Prostate gland (tissue), 2 donors: ENCODE measurements at regions not wholly inside any gene's neighbourhood (a gene's known extent, or its start where the extent isn't known, plus 50 kb on each side); places are given as distances from the start of the nearest gene placed in this dataset.

Source experiments
- DNase-seq: peaks from one replicate; pipeline ENCODE4 v3.0.0-alpha.2; 2019; ENCODE audit warnings: low spot score
- H3K27ac ChIP-seq, 2 donors: fragments of 200-600 bp; sonication (generic); 2 replicates each; pipeline ENCODE4 v1.5.1; 2017 to 2019
- H3K27me3 ChIP-seq: fragments of 200-600 bp; sonication (generic); replicated peaks from 2 replicates; pipeline ENCODE4 v1.5.1; 2019; ENCODE audit not compliant: insufficient read depth
- H3K36me3 ChIP-seq, 2 donors: fragments of 200-600 bp; sonication (generic); 1 replicate in 1 of 2; 2 replicates in 1 of 2; pipeline versions ENCODE4 v1.5.1 to v1.8.1; 2017 to 2019
- H3K4me1 ChIP-seq: fragments of 200-600 bp; sonication (generic); replicated peaks from 2 replicates; pipeline ENCODE4 v1.5.1; 2019
- H3K4me3 ChIP-seq, 2 donors: fragments of 200-600 bp; sonication (generic); 2 replicates each; pipeline ENCODE4 v1.5.1; 2017 to 2019
- H3K9me3 ChIP-seq: fragments of 200-600 bp; sonication (generic); 2 replicates; pipeline ENCODE4 v1.5.1; 2017
- POLR2A ChIP-seq: fragments of 450-650 bp; IDR thresholded peaks from one replicate; pipeline ENCODE4 v1.6.1; 2016; ENCODE audit warnings: antibody characterized with exemption, mild to moderate bottlenecking
- POLR2AphosphoS5 ChIP-seq: sonication (generic); formaldehyde crosslinking; IDR thresholded peaks from one replicate; pipeline ENCODE4 v1.6.1; 2017; ENCODE audit warnings: antibody characterized with exemption
- WGBS: methylation state at CpG from one replicate; pipeline ENCODE4 v1.1.5; 2018; 5-methylcytosine and 5-hydroxymethylcytosine counted together
- intact Hi-C: fragments of 100-400 bp; cut with DNase I; formaldehyde crosslinking; loops from one replicate; pipeline ENCODE4 v1.14.2; 2022
- TF ChIP-seq, protein P1 (sequence below), 4 experiments: fragments of 200-600 bp in 2 of 4; fragments of 450-650 bp in 2 of 4; sonication (generic) in 2 of 4; IDR thresholded peaks; 1 replicate in 3 of 4; 2 replicates in 1 of 4; pipeline ENCODE4 v1.5.1; 2016 to 2019; ENCODE audit warnings: antibody characterized with exemption in 4 of 4, mild to moderate bottlenecking in 2 of 4, moderate library complexity in 2 of 4

DNA sequence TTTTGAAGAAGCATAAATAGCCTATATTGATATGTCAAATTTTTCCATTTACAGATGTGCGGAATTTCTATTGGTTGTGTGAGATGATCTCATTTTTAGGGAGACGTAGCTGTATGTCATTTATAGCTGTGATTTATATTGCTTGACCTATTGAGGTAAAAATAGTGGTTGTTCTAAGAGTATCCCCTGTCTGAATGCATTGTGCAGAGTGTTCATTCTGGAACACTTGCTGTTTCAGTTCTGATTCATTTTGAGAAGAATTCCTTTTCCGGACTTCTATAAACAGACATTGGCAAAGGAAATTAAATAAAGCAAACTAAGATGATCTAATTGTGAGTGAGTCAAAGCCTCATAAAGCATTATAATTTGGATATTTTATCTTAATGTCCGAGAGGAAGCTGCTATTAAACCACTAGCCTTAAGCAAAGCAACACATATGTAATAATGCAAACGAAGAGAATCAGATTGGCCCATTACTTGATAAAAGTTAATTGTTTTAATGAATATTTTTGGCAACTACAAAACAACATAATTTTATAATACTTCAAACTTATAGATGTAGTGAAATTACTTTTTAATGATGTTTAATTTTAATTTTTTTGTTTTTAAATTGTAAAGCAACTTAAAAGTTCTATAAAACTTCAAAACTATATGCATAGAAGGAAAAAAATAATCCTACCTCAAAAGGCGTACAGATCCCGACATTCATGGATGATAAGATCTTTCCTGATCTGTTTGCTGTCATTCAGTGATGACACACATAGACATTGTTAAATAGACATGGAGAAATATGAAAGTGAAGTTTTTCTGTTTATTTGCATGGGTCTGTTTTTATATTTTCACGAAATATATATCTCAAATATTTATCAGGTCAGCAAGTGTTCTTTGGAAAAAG is 942.6 kb upstream of the SLC10A2 start:
- H3K9me3 ChIP-seq, result no peaks in the 10 kb centered on the region
- WGBS, result 35% methylated on average over 8 of the region's 8 CpGs
- TF ChIP-seq POLR2A (no peak), POLR2AphosphoS5 (no peak)
- TF ChIP-seq, protein P1, sequence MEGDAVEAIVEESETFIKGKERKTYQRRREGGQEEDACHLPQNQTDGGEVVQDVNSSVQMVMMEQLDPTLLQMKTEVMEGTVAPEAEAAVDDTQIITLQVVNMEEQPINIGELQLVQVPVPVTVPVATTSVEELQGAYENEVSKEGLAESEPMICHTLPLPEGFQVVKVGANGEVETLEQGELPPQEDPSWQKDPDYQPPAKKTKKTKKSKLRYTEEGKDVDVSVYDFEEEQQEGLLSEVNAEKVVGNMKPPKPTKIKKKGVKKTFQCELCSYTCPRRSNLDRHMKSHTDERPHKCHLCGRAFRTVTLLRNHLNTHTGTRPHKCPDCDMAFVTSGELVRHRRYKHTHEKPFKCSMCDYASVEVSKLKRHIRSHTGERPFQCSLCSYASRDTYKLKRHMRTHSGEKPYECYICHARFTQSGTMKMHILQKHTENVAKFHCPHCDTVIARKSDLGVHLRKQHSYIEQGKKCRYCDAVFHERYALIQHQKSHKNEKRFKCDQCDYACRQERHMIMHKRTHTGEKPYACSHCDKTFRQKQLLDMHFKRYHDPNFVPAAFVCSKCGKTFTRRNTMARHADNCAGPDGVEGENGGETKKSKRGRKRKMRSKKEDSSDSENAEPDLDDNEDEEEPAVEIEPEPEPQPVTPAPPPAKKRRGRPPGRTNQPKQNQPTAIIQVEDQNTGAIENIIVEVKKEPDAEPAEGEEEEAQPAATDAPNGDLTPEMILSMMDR (IDR thresholded peaks at IDR 0.05), result no peak
- no peaks in the 10 kb centered on the region for H3K36me3 ChIP-seq
- H3K4me3 ChIP-seq, result no peak overlapping the region
- DNase-seq, result no peak
- H3K27ac ChIP-seq, result no peak overlapping the region
- no peaks in the 10 kb centered on the region for H3K27me3 ChIP-seq
- H3K4me1 ChIP-seq, result no peaks in the 10 kb centered on the region
- intact Hi-C loops, result no loop called here

DNA sequence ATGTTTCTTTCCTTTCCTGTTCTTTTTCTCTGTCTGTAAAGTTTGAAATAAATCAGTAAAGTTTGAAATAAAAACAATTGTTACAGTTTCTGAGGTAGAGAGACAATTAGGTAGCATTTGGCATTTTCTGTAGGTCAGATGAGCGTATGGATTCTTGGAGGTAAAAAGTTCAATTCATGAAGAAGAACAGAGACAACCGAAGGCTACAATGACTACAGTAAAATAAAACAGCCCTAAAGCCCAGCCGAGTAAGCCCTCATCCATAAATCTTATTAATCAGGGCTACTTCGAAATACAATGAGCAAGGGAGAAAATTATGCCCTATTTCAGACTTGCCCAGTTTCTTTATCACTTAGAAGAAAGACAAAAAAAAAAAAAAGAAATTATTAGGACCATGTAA is 941.9 kb upstream of the SLC10A2 start:
- WGBS, result 54% methylated on average over 4 of the region's 4 CpGs
- H3K27me3 ChIP-seq, result no peaks in the 10 kb centered on the region

DNA sequence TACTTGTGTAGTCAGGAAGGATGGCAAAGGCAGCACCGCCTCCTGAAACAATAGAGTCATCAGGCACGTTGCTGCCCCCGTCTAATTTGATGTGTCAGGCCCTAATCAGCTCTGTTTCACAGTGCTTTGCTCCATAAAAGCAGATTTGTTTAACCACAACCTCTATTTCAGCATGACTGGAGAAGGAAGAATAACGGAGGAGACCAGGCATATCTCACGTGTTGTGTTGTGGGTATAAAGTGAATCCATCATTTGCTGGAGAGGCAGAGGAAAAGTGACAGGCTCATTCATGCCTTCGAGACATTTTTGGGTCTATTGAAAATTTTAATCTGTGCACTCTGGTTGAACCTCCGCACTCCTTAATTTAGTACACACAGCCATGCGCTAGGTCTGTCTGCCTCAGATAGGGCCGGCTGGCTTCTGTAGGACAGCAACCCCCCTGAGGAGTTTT is 940.4 kb upstream of the SLC10A2 start:
- intact Hi-C loops, result no loop called here
- TF ChIP-seq, protein P1 (IDR thresholded peaks at IDR 0.05), result no peak
- TF ChIP-seq POLR2A (no peak), POLR2AphosphoS5 (no peak)
- Histone ChIP-seq H3K27ac (no peak overlapping the region), H3K4me1 (no peaks in the 10 kb centered on the region), H3K36me3 (no peaks in the 10 kb centered on the region), H3K4me3 (no peak overlapping the region), H3K27me3 (no peaks in the 10 kb centered on the region), H3K9me3 (no peaks in the 10 kb centered on the region)
- no peak for DNase-seq
- WGBS, result 59% methylated on average over 9 of the region's 9 CpGs

More for the DNA sequence above, 941.9 kb upstream of the SLC10A2 start:
- DNase-seq, result no peak
- no peaks in the 10 kb centered on the region for H3K9me3 ChIP-seq
- no peaks in the 10 kb centered on the region for H3K4me1 ChIP-seq
- H3K36me3 ChIP-seq, result no peaks in the 10 kb centered on the region
- no peak overlapping the region for H3K4me3 ChIP-seq
- TF ChIP-seq POLR2A (no peak), POLR2AphosphoS5 (no peak)
- TF ChIP-seq, protein P1 (IDR thresholded peaks at IDR 0.05), result no peak
- no peak overlapping the region for H3K27ac ChIP-seq
- intact Hi-C loops, result no loop called here

DNA sequence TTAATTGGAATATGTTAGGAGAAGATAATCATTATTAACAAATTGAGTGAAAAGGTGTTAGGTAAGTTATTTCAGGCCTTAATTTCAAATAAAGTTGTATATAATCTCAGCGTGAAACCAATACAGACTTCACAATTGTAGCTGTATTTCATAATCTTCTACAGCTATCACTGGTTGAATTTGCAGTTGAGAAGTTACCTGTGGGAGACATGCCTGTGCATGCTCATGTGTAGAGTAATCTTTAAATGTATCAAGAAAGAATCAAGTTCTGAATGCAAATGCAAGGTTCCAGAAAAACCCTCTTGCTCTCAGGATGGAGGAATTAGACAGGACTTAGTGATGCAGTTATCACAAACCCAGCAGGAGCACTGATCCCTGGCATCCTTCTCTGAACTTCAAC is 938.4 kb upstream of the SLC10A2 start:
- no peak for TF ChIP-seq POLR2AphosphoS5
- no peak for TF ChIP-seq POLR2A
- TF ChIP-seq, protein P1 (IDR thresholded peaks at IDR 0.05), result no peak
- DNase-seq, result no peak
- no peak overlapping the region for H3K27ac ChIP-seq
- H3K36me3 ChIP-seq, result no peaks in the 10 kb centered on the region
- 73% methylated on average over 1 of the region's 1 CpG for WGBS
- no peaks in the 10 kb centered on the region for H3K4me1 ChIP-seq
- no peak overlapping the region for H3K4me3 ChIP-seq
- intact Hi-C loops, result no loop called here
- no peaks in the 10 kb centered on the region for H3K9me3 ChIP-seq
- H3K27me3 ChIP-seq, result no peaks in the 10 kb centered on the region

DNA sequence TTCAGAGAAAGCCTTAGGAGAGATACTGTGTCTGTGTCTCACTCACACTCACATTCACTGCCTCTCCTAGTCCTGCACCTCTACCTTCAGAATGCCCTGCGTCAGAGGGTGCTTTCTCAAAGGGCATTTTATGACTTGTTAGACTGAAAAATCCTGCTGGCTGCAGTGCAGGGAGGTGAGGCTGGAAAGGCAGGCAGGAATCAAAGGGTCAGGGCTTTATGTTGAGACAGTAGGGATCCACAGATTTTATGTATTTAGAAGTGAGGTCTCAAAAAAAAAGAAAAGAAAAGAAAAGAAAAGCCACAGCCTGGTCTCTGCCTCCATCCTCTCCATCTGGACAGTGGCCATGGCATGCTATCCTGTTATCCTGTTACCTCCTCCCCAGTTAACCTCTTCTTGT is 936.0 kb upstream of the SLC10A2 start:
- Histone ChIP-seq H3K36me3 (no peaks in the 10 kb centered on the region), H3K27me3 (no peaks in the 10 kb centered on the region), H3K4me3 (no peak overlapping the region), H3K9me3 (no peaks in the 10 kb centered on the region), H3K27ac (no peak overlapping the region), H3K4me1 (no peaks in the 10 kb centered on the region)
- 48% methylated on average over 1 of the region's 1 CpG for WGBS
- TF ChIP-seq, protein P1 (IDR thresholded peaks at IDR 0.05), result no peak
- TF ChIP-seq POLR2A, result no peak
- TF ChIP-seq POLR2AphosphoS5, result no peak
- intact Hi-C loops, result no loop called here
- DNase-seq, result no peak
